HCT116 (cell line): ENCODE measurements at regions not wholly inside any gene's neighbourhood (a gene's known extent, or its start where the extent isn't known, plus 50 kb on each side); places are given as distances from the start of the nearest gene placed in this dataset.
A peak's percentile ranks its signal among the peaks of the same experiment; 100 is the strongest.

Experiments
- ATAC-seq: fragments of 200-7000 bp; cut with Tn5 transposase; 2 replicates; pipeline ENCODE4 v1.9.1; 2020; ENCODE audit warnings: mild to moderate bottlenecking, moderate library complexity
- BruUV-seq: library from RNA; stranded (reverse); fragments of 400-500 nt; replicated peaks from 2 replicates; lab custom pipeline; 2021; lab: Mats Ljungman, UMichigan
- CTCF ChIA-PET: fragments of 300-600 bp; sonication (Branson Sonifier 250); formaldehyde crosslinking; loops from one replicate; lab custom pipeline; 2021; ENCODE audit warnings: antibody characterized with exemption; lab: Charles Lee
- POLR2A ChIA-PET: fragments of 300-600, 350-600 bp; sonication (Branson Sonifier 250); formaldehyde crosslinking; loops from one replicate; lab custom pipeline; 2021; ENCODE audit warnings: antibody characterized with exemption; lab: Charles Lee
- RAD21 ChIA-PET, 2 experiments: fragments of 300-600 bp; sonication (Branson Sonifier 250); formaldehyde crosslinking; loops; one replicate each; lab custom pipeline; 2023; ENCODE audit warnings: low total read pairs in 2 of 2; ENCODE audit not compliant: uncharacterized antibody in 2 of 2, unreplicated experiment in 2 of 2, low non-redundant PET in 1 of 2; lab: Charles Lee
- DNase-seq: peaks from one replicate; pipeline ENCODE4 v3.0.0-alpha.2; 2010; ENCODE audit warnings: low read depth, low spot score
- H2AFZ ChIP-seq: fragments of 200-600 bp; shearing (Covaris generic), sonication (generic); 2 replicates; pipeline ENCODE4 v1.6.1; 2017; ENCODE audit warnings: low read depth, mixed run types, mixed read lengths, antibody characterized with exemption, low read length; ENCODE audit not compliant: poor library complexity, severe bottlenecking
- H3K27ac ChIP-seq: 2 replicates; pipeline ENCODE4 v1.5.1; 2012; ENCODE audit warnings: low read depth, low read length
- H3K27me3 ChIP-seq: fragments of 200-600 bp; sonication (generic); 2 replicates; pipeline ENCODE4 v1.6.1; 2016; ENCODE audit warnings: mixed run types, low read length, mixed read lengths; ENCODE audit not compliant: insufficient read depth
- H3K36me3 ChIP-seq, 2 experiments: fragments of 200-500 bp in 1 of 2; fragments of 200-600 bp in 1 of 2; sonication (Bioruptor generic) in 1 of 2; sonication (generic) in 1 of 2; 2 replicates each; pipeline versions ENCODE4 v1.5.1 to v1.6.1; 2014 to 2016; ENCODE audit warnings: low read length in 2 of 2, inconsistent platforms in 1 of 2, mixed read lengths in 1 of 2, mixed run types in 1 of 2; ENCODE audit not compliant: insufficient read depth in 2 of 2, control insufficient read depth in 1 of 2
- H3K4me1 ChIP-seq, 2 experiments: fragments of 200-600 bp in 1 of 2; sonication (generic) in 1 of 2; 2 replicates each; pipeline versions ENCODE4 v1.5.1 to v1.6.1; 2012 to 2017; ENCODE audit warnings: low read length in 2 of 2, inconsistent platforms in 1 of 2, mild to moderate bottlenecking in 1 of 2, mixed read lengths in 1 of 2, mixed run types in 1 of 2, moderate library complexity in 1 of 2; ENCODE audit not compliant: insufficient read depth in 2 of 2, control insufficient read depth in 1 of 2
- H3K4me2 ChIP-seq: fragments of 200-600 bp; sonication (generic); 2 replicates; pipeline ENCODE4 v1.6.1; 2017; ENCODE audit warnings: mixed run types, low read length, mixed read lengths
- H3K4me3 ChIP-seq, 2 experiments: fragments of 200-600 bp in 1 of 2; sonication (generic) in 1 of 2; replicated peaks in 1 of 2; 2 replicates each; pipeline ENCODE4 v1.5.1; 2011 to 2016; ENCODE audit warnings: low read length in 2 of 2, control low read depth in 1 of 2, low read depth in 1 of 2, mild to moderate bottlenecking in 1 of 2, mixed read lengths in 1 of 2, mixed run types in 1 of 2
- H3K79me2 ChIP-seq: fragments of 200-600 bp; sonication (generic); 2 replicates; pipeline ENCODE4 v1.6.1; 2017; ENCODE audit warnings: mild to moderate bottlenecking, mixed run types, low read length, moderate library complexity, mixed read lengths; ENCODE audit not compliant: insufficient read depth
- H3K9ac ChIP-seq: fragments of 200-600 bp; sonication (generic); 2 replicates; pipeline ENCODE4 v1.6.1; 2016; ENCODE audit warnings: low read length, mixed read lengths
- H3K9me2 ChIP-seq: fragments of 200-600 bp; sonication (generic), shearing (Covaris generic); 2 replicates; pipeline ENCODE4 v1.6.1; 2017; ENCODE audit warnings: mixed run types, mild to moderate bottlenecking, moderate library complexity; ENCODE audit not compliant: insufficient read depth
- H3K9me3 ChIP-seq, 2 experiments: fragments of 200-500 bp in 1 of 2; fragments of 200-600 bp in 1 of 2; sonication (Bioruptor generic) in 1 of 2; sonication (generic) in 1 of 2; 2 replicates each; pipeline ENCODE4 v1.6.1; 2014 to 2017; ENCODE audit warnings: low read length in 2 of 2, mixed read lengths in 2 of 2, inconsistent platforms in 1 of 2, low read depth in 1 of 2, mild to moderate bottlenecking in 1 of 2, mixed run types in 1 of 2, moderate library complexity in 1 of 2; ENCODE audit not compliant: control insufficient read depth in 1 of 2, insufficient read depth in 1 of 2
- H4K20me1 ChIP-seq: fragments of 200-600 bp; sonication (generic), shearing (Covaris generic); 2 replicates; pipeline ENCODE4 v1.6.1; 2017; ENCODE audit warnings: mixed run types, mild to moderate bottlenecking, moderate library complexity; ENCODE audit not compliant: insufficient read depth
- ATF3 ChIP-seq: IDR thresholded peaks from 2 replicates; pipeline ENCODE4 v1.6.1; 2012
- CBX3 ChIP-seq: IDR thresholded peaks from 2 replicates; pipeline ENCODE4 v1.6.1; 2012; ENCODE audit warnings: low read depth
- CEBPB ChIP-seq: IDR thresholded peaks from 2 replicates; pipeline ENCODE4 v1.6.1; 2012; ENCODE audit warnings: low read depth
- CTCF ChIP-seq, 3 experiments: fragments of 200-600 bp in 1 of 3; sonication (generic) in 1 of 3; IDR thresholded peaks in 2 of 3; conservative IDR thresholded peaks in 1 of 3; 2 replicates each; pipeline ENCODE4 v1.5.1; 2012 to 2017; ENCODE audit warnings: low read depth in 2 of 3, low read length in 2 of 3, antibody characterized with exemption in 1 of 3, borderline replicate concordance in 1 of 3, control low read depth in 1 of 3, mild to moderate bottlenecking in 1 of 3, mixed read lengths in 1 of 3, mixed run types in 1 of 3, moderate library complexity in 1 of 3; ENCODE audit not compliant: insufficient read depth in 1 of 3
- EGR1 ChIP-seq: IDR thresholded peaks from 2 replicates; pipeline ENCODE4 v1.6.1; 2012; ENCODE audit warnings: low read depth
- ELF1 ChIP-seq: IDR thresholded peaks from 2 replicates; pipeline ENCODE4 v1.6.1; 2012; ENCODE audit warnings: low read depth, borderline replicate concordance
- EZH2 ChIP-seq: fragments of 200-600 bp; sonication (generic); IDR thresholded peaks from 2 replicates; pipeline ENCODE4 v1.6.1; 2017; ENCODE audit warnings: antibody characterized with exemption, mixed run types
- EZH2phosphoT487 ChIP-seq: fragments of 200-600 bp; IDR thresholded peaks from 2 replicates; pipeline ENCODE4 v1.6.1; 2018; ENCODE audit warnings: antibody characterized with exemption, borderline replicate concordance
- FOSL1 ChIP-seq: IDR thresholded peaks from 2 replicates; pipeline ENCODE4 v1.6.1; 2012; ENCODE audit warnings: low read depth
- JUND ChIP-seq: IDR thresholded peaks from 2 replicates; pipeline ENCODE4 v1.6.1; 2012
- MAX ChIP-seq: IDR thresholded peaks from 2 replicates; pipeline ENCODE4 v1.6.1; 2012
- POLR2A ChIP-seq: IDR thresholded peaks from 2 replicates; pipeline ENCODE4 v1.7.0; 2011; ENCODE audit warnings: borderline replicate concordance; ENCODE audit not compliant: insufficient read depth, insufficient read length; ENCODE audit errors: extremely low read depth
- RAD21 ChIP-seq: IDR thresholded peaks from 2 replicates; pipeline ENCODE4 v1.6.1; 2012; ENCODE audit warnings: low read depth, mild to moderate bottlenecking
- SIN3A ChIP-seq: IDR thresholded peaks from 2 replicates; pipeline ENCODE4 v1.6.1; 2012; ENCODE audit warnings: low read depth
- SRF ChIP-seq: IDR thresholded peaks from 2 replicates; pipeline ENCODE4 v1.6.1; 2012; ENCODE audit warnings: low read depth
- TCF7L2 ChIP-seq: IDR thresholded peaks from 2 replicates; pipeline ENCODE4 v1.7.0; 2011; ENCODE audit warnings: borderline replicate concordance, inconsistent platforms; ENCODE audit not compliant: insufficient read depth, insufficient read length; ENCODE audit errors: extremely low read depth
- YY1 ChIP-seq: IDR thresholded peaks from 2 replicates; pipeline ENCODE4 v1.6.1; 2011; ENCODE audit warnings: low read length, low read depth, moderate library complexity, mild to moderate bottlenecking; ENCODE audit not compliant: insufficient replicate concordance; ENCODE audit errors: extremely low read depth
- ZNF274 ChIP-seq: fragments of 200-500 bp; sonication (Bioruptor generic); IDR thresholded peaks from 2 replicates; pipeline ENCODE4 v1.6.1; 2014; ENCODE audit warnings: mild to moderate bottlenecking, low read depth, low read length, inconsistent platforms
- intact Hi-C: fragments of 100-400 bp; cut with micrococcal nuclease; formaldehyde crosslinking; loops from 2 replicates; pipeline ENCODE4 v1.10.0; 2022

- POLR2A ChIA-PET: no interaction called here
- no peaks in the 10 kb centered on the region for H3K36me3 ChIP-seq
- peaks cover 3 to 13% of the 10 kb centered on the region in 2 experiments; a peak in 2 of 4 replicates for H3K4me1 ChIP-seq
- no peaks in the 10 kb centered on the region for H3K9me2 ChIP-seq
- no peak overlapping the region for H3K27ac ChIP-seq
- H3K4me3 ChIP-seq: no peak overlapping the region
- no peak for ATAC-seq
- no TSS peak for BruUV-seq
- peaks cover 5 to 14% of the 10 kb centered on the region in 2 experiments; a peak in 2 of 4 replicates for H3K9me3 ChIP-seq
- no peak overlapping the region for H3K4me2 ChIP-seq
- CTCF ChIA-PET: no interaction called here
- no peak overlapping the region for H2AFZ ChIP-seq
- H3K9ac ChIP-seq: no peak overlapping the region
- no peaks in the 10 kb centered on the region for H3K79me2 ChIP-seq
- intact Hi-C loops: no loop called here
- no peaks in the 10 kb centered on the region for H4K20me1 ChIP-seq
- DNase-seq: no peak
- RAD21 ChIA-PET: no interaction called here
- TF ChIP-seq CBX3 (peak; percentile 83), FOSL1 (0 out of 2 replicates have a peak, but pooled peaks have one; percentile 7), POLR2A (no peak), RAD21 (peak; percentile 11; the same call in 1 of the 2 replicates)
- peaks cover 3% of the 10 kb centered on the region; the same call in 1 of the 2 replicates for H3K27me3 ChIP-seq
Measured at GRCh38 chr1:20423169-20423795, 62.7 kb downstream of the CAMK2N1 start.

- POLR2A ChIA-PET: no interaction called here
- BruUV-seq: no TSS peak
- RAD21 ChIA-PET: no interaction called here
Measured at GRCh38 chr1:20421441-20421840, 64.6 kb downstream of the CAMK2N1 start.

More at GRCh38 chr1:20421441-20421840, 64.6 kb downstream of the CAMK2N1 start:
- Histone ChIP-seq H3K4me3 (no peak overlapping the region), H3K4me1 (peaks cover 0 to 2% of the 10 kb centered on the region in 2 experiments; a peak in 2 of 4 replicates), H3K79me2 (no peaks in the 10 kb centered on the region), H3K9me2 (no peaks in the 10 kb centered on the region), H2AFZ (no peak overlapping the region), H4K20me1 (no peaks in the 10 kb centered on the region), H3K36me3 (no peaks in the 10 kb centered on the region), H3K27me3 (peaks cover 3% of the 10 kb centered on the region; the same call in 1 of the 2 replicates), H3K4me2 (no peak overlapping the region), H3K9me3 (peaks cover 5 to 14% of the 10 kb centered on the region in 2 experiments; a peak in 2 of 4 replicates), H3K9ac (no peak overlapping the region), H3K27ac (no peak overlapping the region)
- ATAC-seq (no peak), DNase-seq (no peak)
- TF ChIP-seq FOSL1: no peak
- no peak for TF ChIP-seq ELF1
- no peak for TF ChIP-seq SRF
- TF ChIP-seq JUND: no peak
- no peak for TF ChIP-seq ZNF274
- no peak for TF ChIP-seq CEBPB
- TF ChIP-seq POLR2A: no peak
- TF ChIP-seq EZH2: no peak
- TF ChIP-seq EGR1: no peak
- no peak for TF ChIP-seq SIN3A
- no peak for TF ChIP-seq CTCF (IDR thresholded peaks at IDR 0.05 in 2 of 3, conservative IDR thresholded peaks at IDR 0.05 in 1 of 3; ENCODE audit: borderline replicate concordance in 1 of 3, insufficient read depth in 1 of 3, low read depth in 2 of 3, low read length in 2 of 3)
- no peak for TF ChIP-seq YY1
- TF ChIP-seq TCF7L2: no peak
- no peak for TF ChIP-seq MAX
- TF ChIP-seq CBX3: no peak
- TF ChIP-seq EZH2phosphoT487: no peak
- TF ChIP-seq ATF3: no peak
- intact Hi-C loops: no loop called here
- CTCF ChIA-PET: no interaction called here
